DND-41 (cell line): ENCODE measurements at regions not wholly inside any gene's neighbourhood (a gene's known extent, or its start where the extent isn't known, plus 50 kb on each side); places are given as distances from the start of the nearest gene placed in this dataset.

Experiments
- EZH2 ChIP-seq: IDR thresholded peaks from 3 replicates; pipeline ENCODE4 v1.6.1; 2012; ENCODE audit warnings: borderline replicate concordance, low read depth, mild to moderate bottlenecking, moderate library complexity, low read length, inconsistent platforms; ENCODE audit not compliant: severe bottlenecking
- TF ChIP-seq, protein P1 (sequence below): IDR thresholded peaks from 2 replicates; pipeline ENCODE4 v1.5.1; 2012; ENCODE audit warnings: borderline replicate concordance, low read length, moderate library complexity, mild to moderate bottlenecking; ENCODE audit not compliant: poor library complexity, severe bottlenecking; ENCODE audit errors: extremely low read depth

GRCh38 chr9:80188579-80188978 lies 616.8 kb downstream of the TLE4 start:
- TF ChIP-seq, protein P1, sequence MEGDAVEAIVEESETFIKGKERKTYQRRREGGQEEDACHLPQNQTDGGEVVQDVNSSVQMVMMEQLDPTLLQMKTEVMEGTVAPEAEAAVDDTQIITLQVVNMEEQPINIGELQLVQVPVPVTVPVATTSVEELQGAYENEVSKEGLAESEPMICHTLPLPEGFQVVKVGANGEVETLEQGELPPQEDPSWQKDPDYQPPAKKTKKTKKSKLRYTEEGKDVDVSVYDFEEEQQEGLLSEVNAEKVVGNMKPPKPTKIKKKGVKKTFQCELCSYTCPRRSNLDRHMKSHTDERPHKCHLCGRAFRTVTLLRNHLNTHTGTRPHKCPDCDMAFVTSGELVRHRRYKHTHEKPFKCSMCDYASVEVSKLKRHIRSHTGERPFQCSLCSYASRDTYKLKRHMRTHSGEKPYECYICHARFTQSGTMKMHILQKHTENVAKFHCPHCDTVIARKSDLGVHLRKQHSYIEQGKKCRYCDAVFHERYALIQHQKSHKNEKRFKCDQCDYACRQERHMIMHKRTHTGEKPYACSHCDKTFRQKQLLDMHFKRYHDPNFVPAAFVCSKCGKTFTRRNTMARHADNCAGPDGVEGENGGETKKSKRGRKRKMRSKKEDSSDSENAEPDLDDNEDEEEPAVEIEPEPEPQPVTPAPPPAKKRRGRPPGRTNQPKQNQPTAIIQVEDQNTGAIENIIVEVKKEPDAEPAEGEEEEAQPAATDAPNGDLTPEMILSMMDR, result no peak
- TF ChIP-seq EZH2, result no peak
